ENCODE measurements at regions not wholly inside any gene's neighbourhood (a gene's known extent, or its start where the extent isn't known, plus 50 kb on each side); places are given as distances from the start of the nearest gene placed in this dataset.

GRCh38 chr2:160783474-160783873 lies 289.9 kb upstream of the RBMS1 start:
- ChIA-PET POLR2A (no interaction called here), CTCF (interaction anchor here (0.6 kb wide), 1 partner anchor 27 kb away, joined by 3 read pairs; no protein-coding TSS in a partner anchor)
- H4K20me1 ChIP-seq (ENCODE audit: insufficient read depth) = no peaks in the 10 kb centered on the region
- H3K9me2 ChIP-seq = no peaks in the 10 kb centered on the region
- H3K27ac ChIP-seq (ENCODE audit: low read depth in 2 of 2, low read length in 1 of 2) = no peak overlapping the region
- no peaks in the 10 kb centered on the region for H3K36me3 ChIP-seq (replicated peaks in 1 of 2; ENCODE audit: control insufficient read depth in 1 of 2, insufficient read depth in 2 of 2, low read length in 1 of 2)
- no peaks in the 10 kb centered on the region for H3K4me1 ChIP-seq (ENCODE audit: control insufficient read depth in 1 of 2, insufficient read depth in 2 of 2, low read depth in 1 of 2, low read length in 1 of 2)
- peaks cover 5% of the 10 kb centered on the region; the same call in 1 of the 2 replicates for H3K9me3 ChIP-seq
- H3K79me2 ChIP-seq (ENCODE audit: insufficient read depth) = no peaks in the 10 kb centered on the region
- H3K4me2 ChIP-seq = no peak overlapping the region
- no peak overlapping the region for H3K9ac ChIP-seq
- H3K4me3 ChIP-seq (ENCODE audit: low read depth in 2 of 2, low read length in 1 of 2) = no peak overlapping the region
- no peaks in the 10 kb centered on the region for H3F3A ChIP-seq (replicated peaks; ENCODE audit: insufficient read depth)
- TF ChIP-seq CHD2 (IDR thresholded peaks at IDR 0.05; ENCODE audit: low read length, partially characterized antibody) (no peak), MAX (IDR thresholded peaks at IDR 0.05; ENCODE audit: low read depth) (no peak), ZBTB33 (IDR thresholded peaks at IDR 0.05; ENCODE audit: borderline replicate concordance, low read depth) (no peak), TAF1 (IDR thresholded peaks at IDR 0.05; ENCODE audit: borderline replicate concordance, low read depth, low read length) (no peak), TEAD4 (IDR thresholded peaks at IDR 0.05; ENCODE audit: borderline replicate concordance, insufficient read depth) (no peak), SIN3A (IDR thresholded peaks at IDR 0.05; ENCODE audit: borderline replicate concordance, low read depth, low read length) (no peak), USF2 (IDR thresholded peaks at IDR 0.05; ENCODE audit: borderline replicate concordance, low read depth, low read length) (no peak), REST (IDR thresholded peaks at IDR 0.05; ENCODE audit: low read depth, low read length) (no peak), YY1 (IDR thresholded peaks at IDR 0.05; ENCODE audit: low read depth) (no peak)
- DNase-seq = no peak
- H3K27me3 ChIP-seq (ENCODE audit: insufficient read depth) = no peaks in the 10 kb centered on the region
- no peak overlapping the region for H2AFZ ChIP-seq (ENCODE audit: low read depth)

GRCh38 chr2:160784034-160784433 lies 290.4 kb upstream of the RBMS1 start:
- DNase-seq = no peak
- H3K79me2 ChIP-seq (ENCODE audit: insufficient read depth) = no peaks in the 10 kb centered on the region
- H3K36me3 ChIP-seq (replicated peaks in 1 of 2; ENCODE audit: control insufficient read depth in 1 of 2, insufficient read depth in 2 of 2, low read length in 1 of 2) = no peaks in the 10 kb centered on the region
- POLR2A ChIA-PET = no interaction called here
- no peak overlapping the region for H3K4me2 ChIP-seq
- 90% methylated on average over 3 of the region's 3 CpGs for WGBS (ENCODE audit: low lambda C conversion rate)
- no peaks in the 10 kb centered on the region for H3K9me2 ChIP-seq
- no peaks in the 10 kb centered on the region for H3K9me3 ChIP-seq
- H4K20me1 ChIP-seq (ENCODE audit: insufficient read depth) = no peaks in the 10 kb centered on the region
- H2AFZ ChIP-seq (ENCODE audit: low read depth) = no peak overlapping the region
- H3K27me3 ChIP-seq (ENCODE audit: insufficient read depth) = no peaks in the 10 kb centered on the region
- H3F3A ChIP-seq (replicated peaks; ENCODE audit: insufficient read depth) = no peaks in the 10 kb centered on the region
- H3K27ac ChIP-seq (ENCODE audit: low read depth in 2 of 2, low read length in 1 of 2) = no peak overlapping the region
- no peak overlapping the region for H3K4me3 ChIP-seq (ENCODE audit: low read depth in 2 of 2, low read length in 1 of 2)
- no peaks in the 10 kb centered on the region for H3K4me1 ChIP-seq (ENCODE audit: control insufficient read depth in 1 of 2, insufficient read depth in 2 of 2, low read depth in 1 of 2, low read length in 1 of 2)
- CTCF ChIA-PET = no interaction called here
- no peak overlapping the region for H3K9ac ChIP-seq
- TF ChIP-seq MXI1 (IDR thresholded peaks at IDR 0.05; ENCODE audit: low read depth, low read length) (no peak), RXRA (IDR thresholded peaks at IDR 0.05; ENCODE audit: borderline replicate concordance, low read depth) (no peak), ELF1 (IDR thresholded peaks at IDR 0.05) (no peak), TCF12 (IDR thresholded peaks at IDR 0.05) (no peak), USF2 (IDR thresholded peaks at IDR 0.05; ENCODE audit: borderline replicate concordance, low read depth, low read length) (no peak), REST (IDR thresholded peaks at IDR 0.05; ENCODE audit: low read depth, low read length) (no peak), FOXM1 (IDR thresholded peaks at IDR 0.05; ENCODE audit: low read depth) (no peak), FOSL2 (IDR thresholded peaks at IDR 0.05; ENCODE audit: borderline replicate concordance, low read depth) (no peak), MEF2A (IDR thresholded peaks at IDR 0.05; ENCODE audit: borderline replicate concordance, low read depth) (no peak), NFIC (IDR thresholded peaks at IDR 0.05; ENCODE audit: borderline replicate concordance) (no peak)

All from SK-N-SH (cell line).